Uterus (tissue), 2 donors: ENCODE measurements at regions not wholly inside any gene's neighbourhood (a gene's known extent, or its start where the extent isn't known, plus 50 kb on each side); places are given as distances from the start of the nearest gene placed in this dataset.
A peak's percentile ranks its signal among the peaks of the same experiment; 100 is the strongest.

Experiments used
- CTCF ChIP-seq, 4 experiments: fragments of 200-600 bp in 2 of 4; fragments of 450-650 bp in 2 of 4; sonication (generic) in 2 of 4; IDR thresholded peaks; one replicate each; pipeline ENCODE4 v1.5.1; 2016 to 2019; ENCODE audit warnings: antibody characterized with exemption in 4 of 4, mild to moderate bottlenecking in 2 of 4, moderate library complexity in 1 of 4
- POLR2A ChIP-seq, 2 donors: fragments of 450-650 bp; IDR thresholded peaks; one replicate each; pipeline ENCODE4 v1.6.1; 2016; ENCODE audit warnings: antibody characterized with exemption in 2 of 2, mild to moderate bottlenecking in 1 of 2, moderate library complexity in 1 of 2

- TF ChIP-seq CTCF (IDR thresholded peaks at IDR 0.05) (peak; percentile 60 to 75 (median 67)), POLR2A (IDR thresholded peaks at IDR 0.05) (no peak)
Observed at GRCh38 chr2:235116885-235117492, 165.2 kb downstream of the SH3BP4 start.
